ENCODE measurements at regions not wholly inside any gene's neighbourhood (a gene's known extent, or its start where the extent isn't known, plus 50 kb on each side); places are given as distances from the start of the nearest gene placed in this dataset.
A peak's percentile ranks its signal among the peaks of the same experiment; 100 is the strongest.
"Not testable (repeated sequence)": the region's sequence is repeated elsewhere in the genome, so short reads cannot be mapped to it uniquely, and the experiment has no call there.

- Histone ChIP-seq H3K4me3 (peak overlapping the region; percentile 1 to 40), H3K9me3 (no peaks in the 10 kb centered on the region), H3K36me3 (no peaks in the 10 kb centered on the region), H3K27me3 (no peaks in the 10 kb centered on the region), H3K27ac (peak overlapping the region; percentile 14 to 84 (median 76)), H3K4me1 (peaks cover 0 to 15% (median 0%) of the 10 kb centered on the region in 3 donors)
- 9 to 22% methylated on average over 14 to 18 of the region's 28 CpGs for WGBS, 2 donors (ENCODE audit: low coverage in 1 of 2)
- TF ChIP-seq EP300 (IDR thresholded peaks at IDR 0.05) (no peak), POLR2AphosphoS5 (IDR thresholded peaks at IDR 0.05) (peak; percentile 82)
- ATAC-seq: peak; percentile 93
Measured at GRCh38 chrX:41009850-41010846, 75.1 kb upstream of the USP9X start.

- H3K4me1 ChIP-seq: peaks cover 0 to 14% (median 0%) of the 10 kb centered on the region in 3 donors
- no peak overlapping the region for H3K4me3 ChIP-seq
- no peak for ATAC-seq
- no peak overlapping the region for H3K27ac ChIP-seq
- TF ChIP-seq EP300 (IDR thresholded peaks at IDR 0.05) (no peak), POLR2A (IDR thresholded peaks at IDR 0.05) (no peak), POLR2AphosphoS5 (IDR thresholded peaks at IDR 0.05) (no peak), CTCF (IDR thresholded peaks at IDR 0.05) (no peak)
- H3K36me3 ChIP-seq: no peaks in the 10 kb centered on the region
- no peaks in the 10 kb centered on the region for H3K27me3 ChIP-seq
- no peaks in the 10 kb centered on the region for H3K9me3 ChIP-seq
- WGBS, 2 donors (ENCODE audit: low coverage in 1 of 2): 80 to 87% methylated on average over 1 to 5 of the region's 5 CpGs
Measured at GRCh38 chrX:41014776-41015360, 70.4 kb upstream of the USP9X start.

- H3K4me3 ChIP-seq, H3K4me1 ChIP-seq, ATAC-seq, H3K27ac ChIP-seq, H3K9me3 ChIP-seq, H3K27me3 ChIP-seq, H3K36me3 ChIP-seq: not testable (repeated sequence)
- WGBS, 2 donors (ENCODE audit: low coverage in 1 of 2): 100% methylated on average over 1 to 2 of the region's 6 CpGs
Measured at GRCh38 chrX:41017785-41018184, 67.5 kb upstream of the USP9X start.

GRCh38 chrX:41018391-41019040 is 66.7 kb upstream of the USP9X start:
- H3K4me1 ChIP-seq, H3K36me3 ChIP-seq, H3K27me3 ChIP-seq, ATAC-seq, H3K9me3 ChIP-seq, H3K27ac ChIP-seq, H3K4me3 ChIP-seq: not testable (repeated sequence)
- 54 to 78% methylated on average over 3 to 7 of the region's 9 CpGs for WGBS, 2 donors (ENCODE audit: low coverage in 1 of 2)

- ATAC-seq: no peak
- H3K36me3 ChIP-seq: no peaks in the 10 kb centered on the region
- H3K4me1 ChIP-seq: no peaks in the 10 kb centered on the region
- TF ChIP-seq CTCF (IDR thresholded peaks at IDR 0.05) (no peak), POLR2AphosphoS5 (IDR thresholded peaks at IDR 0.05) (no peak), POLR2A (IDR thresholded peaks at IDR 0.05) (no peak), EP300 (IDR thresholded peaks at IDR 0.05) (no peak)
- H3K4me3 ChIP-seq: no peak overlapping the region
- H3K9me3 ChIP-seq: no peaks in the 10 kb centered on the region
- WGBS, 2 donors (ENCODE audit: low coverage in 1 of 2): 66 to 70% methylated on average over 5 of the region's 5 CpGs
- H3K27me3 ChIP-seq: no peaks in the 10 kb centered on the region
- H3K27ac ChIP-seq: no peak overlapping the region
Measured at GRCh38 chrX:41019041-41019392, 66.2 kb upstream of the USP9X start.

- peak; percentile 39 for ATAC-seq
- H3K27me3 ChIP-seq: no peaks in the 10 kb centered on the region
- no peaks in the 10 kb centered on the region for H3K9me3 ChIP-seq
- H3K4me3 ChIP-seq: no peak overlapping the region
- no peaks in the 10 kb centered on the region for H3K36me3 ChIP-seq
- H3K4me1 ChIP-seq: no peaks in the 10 kb centered on the region
- no peak overlapping the region for H3K27ac ChIP-seq
- WGBS, 2 donors (ENCODE audit: low coverage in 1 of 2): 83 to 90% methylated on average over 1 of the region's 1 CpG
- no peak for TF ChIP-seq CTCF (IDR thresholded peaks at IDR 0.05)
- TF ChIP-seq POLR2AphosphoS5 (IDR thresholded peaks at IDR 0.05): no peak
- TF ChIP-seq POLR2A (IDR thresholded peaks at IDR 0.05): no peak
- no peak for TF ChIP-seq EP300 (IDR thresholded peaks at IDR 0.05)
Measured at GRCh38 chrX:41022566-41022965, 62.7 kb upstream of the USP9X start.

Data from gastroesophageal sphincter (tissue), 4 donors.